GM12872 (cell line): ENCODE measurements at regions not wholly inside any gene's neighbourhood (a gene's known extent, or its start where the extent isn't known, plus 50 kb on each side); places are given as distances from the start of the nearest gene placed in this dataset.

Experiments
- TF ChIP-seq, protein P1 (sequence below): IDR thresholded peaks from 3 replicates; pipeline ENCODE4 v1.5.1; 2011; ENCODE audit warnings: low read depth, mild to moderate bottlenecking, low read length, moderate library complexity; ENCODE audit not compliant: insufficient read depth

DNA sequence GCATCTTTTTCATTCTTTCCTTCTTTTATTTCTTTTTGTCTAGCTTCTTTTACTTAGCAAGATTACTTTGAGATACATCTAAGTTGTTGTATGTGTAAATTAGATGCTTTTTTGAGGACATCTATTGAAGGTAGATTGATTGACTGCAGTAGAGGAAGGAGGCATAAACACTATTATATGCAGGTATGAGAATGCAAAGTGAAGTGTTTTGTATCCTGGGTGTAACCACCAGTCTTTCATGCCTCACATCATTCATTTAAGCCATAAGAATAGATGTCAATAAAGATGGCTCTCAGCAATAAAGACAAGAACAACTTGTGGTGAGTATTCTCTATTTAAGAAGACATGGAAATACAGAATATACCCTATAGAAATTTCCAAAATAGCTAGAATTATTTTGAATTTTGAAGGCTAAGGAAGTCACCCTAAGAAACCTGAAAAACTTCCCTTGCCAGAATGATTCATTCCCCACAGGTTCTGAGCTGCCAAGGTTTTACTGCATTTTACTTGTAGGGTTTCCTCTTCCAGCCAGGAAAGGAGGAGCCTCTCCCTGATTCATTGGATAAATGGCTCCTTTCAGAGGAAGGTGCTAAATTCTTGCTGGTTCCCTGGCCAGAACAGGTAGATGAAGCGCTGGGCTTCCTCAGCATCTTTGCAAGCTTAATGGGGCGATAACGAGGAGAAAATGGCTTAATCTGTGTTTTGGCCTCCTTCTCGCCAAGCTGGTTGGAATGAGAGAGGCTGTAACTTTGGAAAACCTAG lies 279.8 kb upstream of the SLC14A2 start:
- TF ChIP-seq, protein P1, sequence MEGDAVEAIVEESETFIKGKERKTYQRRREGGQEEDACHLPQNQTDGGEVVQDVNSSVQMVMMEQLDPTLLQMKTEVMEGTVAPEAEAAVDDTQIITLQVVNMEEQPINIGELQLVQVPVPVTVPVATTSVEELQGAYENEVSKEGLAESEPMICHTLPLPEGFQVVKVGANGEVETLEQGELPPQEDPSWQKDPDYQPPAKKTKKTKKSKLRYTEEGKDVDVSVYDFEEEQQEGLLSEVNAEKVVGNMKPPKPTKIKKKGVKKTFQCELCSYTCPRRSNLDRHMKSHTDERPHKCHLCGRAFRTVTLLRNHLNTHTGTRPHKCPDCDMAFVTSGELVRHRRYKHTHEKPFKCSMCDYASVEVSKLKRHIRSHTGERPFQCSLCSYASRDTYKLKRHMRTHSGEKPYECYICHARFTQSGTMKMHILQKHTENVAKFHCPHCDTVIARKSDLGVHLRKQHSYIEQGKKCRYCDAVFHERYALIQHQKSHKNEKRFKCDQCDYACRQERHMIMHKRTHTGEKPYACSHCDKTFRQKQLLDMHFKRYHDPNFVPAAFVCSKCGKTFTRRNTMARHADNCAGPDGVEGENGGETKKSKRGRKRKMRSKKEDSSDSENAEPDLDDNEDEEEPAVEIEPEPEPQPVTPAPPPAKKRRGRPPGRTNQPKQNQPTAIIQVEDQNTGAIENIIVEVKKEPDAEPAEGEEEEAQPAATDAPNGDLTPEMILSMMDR, result no peak

DNA sequence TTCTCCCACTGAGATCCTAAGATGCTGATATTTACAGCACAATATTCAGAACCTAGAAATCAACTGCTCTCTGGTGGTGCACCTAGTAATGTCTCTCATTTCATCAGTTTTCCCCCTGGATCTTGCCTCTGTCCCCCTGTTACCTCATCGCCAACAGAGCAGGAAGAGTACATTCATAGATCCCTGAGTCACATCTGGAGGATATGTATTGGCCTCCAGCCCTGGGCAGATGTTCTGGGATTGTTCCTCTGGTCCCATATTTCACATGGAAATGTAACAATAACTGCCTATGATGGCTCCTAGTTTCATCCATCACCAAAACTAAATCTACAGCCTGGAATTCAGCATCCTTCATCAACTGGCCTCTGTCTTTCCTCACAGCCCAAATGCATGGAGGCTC lies 278.8 kb upstream of the SLC14A2 start:
- TF ChIP-seq, protein P1, result no peak

DNA sequence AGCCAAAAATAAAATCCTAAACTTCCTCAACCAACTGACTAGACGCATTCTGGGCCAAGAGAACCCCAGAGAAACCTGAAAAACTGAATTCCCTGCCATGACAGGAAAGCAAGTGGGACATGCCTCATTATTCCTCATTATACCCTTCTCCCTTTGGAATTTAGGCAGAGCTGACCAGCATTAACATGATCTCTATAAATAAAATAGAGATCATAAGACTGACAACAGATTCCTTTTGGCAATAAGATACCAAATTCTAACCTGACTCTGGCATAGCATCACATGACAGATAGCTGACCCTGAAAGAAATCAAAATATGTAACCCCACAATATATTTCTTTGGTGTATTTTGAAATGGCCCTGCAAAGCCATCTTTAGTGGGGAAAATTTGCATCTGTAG lies 277.8 kb upstream of the SLC14A2 start:
- TF ChIP-seq, protein P1, result no peak

DNA sequence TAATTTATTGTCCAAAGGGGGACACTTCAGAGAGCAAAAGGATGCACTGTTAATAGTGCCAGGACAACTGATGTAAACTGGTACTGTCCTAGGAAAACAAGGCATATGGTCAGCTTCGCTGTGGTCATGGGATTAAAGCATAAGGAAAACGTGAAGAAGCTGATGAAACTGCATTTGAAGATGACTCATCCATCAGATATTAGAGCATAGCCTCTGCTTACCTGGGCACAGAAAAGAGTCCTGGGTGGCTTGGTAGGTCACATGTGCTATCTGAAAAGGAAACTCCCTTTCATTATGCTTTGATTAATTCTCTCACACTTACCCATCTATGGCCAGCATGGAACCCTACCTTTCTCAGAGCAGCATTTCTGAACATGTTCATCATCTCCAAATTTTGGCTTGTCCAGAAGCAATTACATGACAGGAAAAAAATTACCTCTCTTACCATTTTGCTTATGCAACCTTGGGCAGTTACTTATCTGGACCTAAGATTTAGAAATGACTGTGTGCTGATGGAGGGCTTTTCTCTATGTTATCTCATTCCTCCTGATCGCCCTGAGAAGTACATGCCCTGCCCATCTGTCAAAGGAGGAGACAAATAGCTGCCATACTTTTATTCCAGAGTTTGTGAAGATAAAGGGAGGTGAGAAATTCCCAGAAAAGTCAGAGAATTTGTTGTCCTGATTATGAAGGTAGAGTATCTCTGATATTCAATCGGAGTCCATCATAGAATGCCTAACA lies 275.3 kb upstream of the SLC14A2 start:
- TF ChIP-seq, protein P1, result no peak

DNA sequence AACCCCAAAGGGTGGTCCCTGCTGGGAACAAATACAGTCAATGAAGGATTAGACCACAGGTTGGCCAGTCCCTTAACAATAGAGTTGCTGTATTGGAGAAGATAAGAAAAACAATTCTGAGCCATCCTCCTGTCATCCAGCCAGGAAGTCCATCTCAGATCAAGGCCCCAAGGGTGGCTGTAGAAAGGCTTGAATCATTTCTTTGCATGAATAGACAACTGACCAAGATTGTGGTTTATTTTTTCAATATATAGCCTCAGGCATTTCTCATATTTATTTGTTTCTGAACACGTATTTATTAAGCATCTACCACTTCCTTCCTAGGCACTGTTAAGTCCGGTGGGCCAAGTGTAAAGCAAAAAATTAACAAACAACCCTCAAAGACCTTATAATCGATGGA lies 274.4 kb upstream of the SLC14A2 start:
- TF ChIP-seq, protein P1, result no peak

DNA sequence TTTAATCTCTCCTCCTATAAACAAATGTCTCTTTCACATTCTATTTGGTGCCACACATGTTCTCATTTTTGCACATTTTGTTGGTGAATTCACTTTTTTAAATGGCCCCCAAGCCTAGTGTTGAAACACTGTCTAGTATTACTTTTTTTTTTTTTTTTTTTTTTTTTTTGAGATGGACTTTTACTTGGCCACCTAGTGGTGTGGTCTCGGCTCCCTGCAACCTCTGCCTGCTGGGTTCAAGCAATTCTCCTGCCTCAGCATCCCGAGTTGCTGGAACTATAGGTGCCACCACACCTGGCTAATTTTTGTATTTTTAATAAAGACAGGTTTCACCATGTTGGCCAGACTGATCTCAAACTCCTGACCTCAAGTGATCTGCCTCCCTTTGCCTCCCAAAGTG lies 273.8 kb upstream of the SLC14A2 start:
- TF ChIP-seq, protein P1, result 0 out of 3 replicates have a peak, but pooled peaks have one; percentile 9

DNA sequence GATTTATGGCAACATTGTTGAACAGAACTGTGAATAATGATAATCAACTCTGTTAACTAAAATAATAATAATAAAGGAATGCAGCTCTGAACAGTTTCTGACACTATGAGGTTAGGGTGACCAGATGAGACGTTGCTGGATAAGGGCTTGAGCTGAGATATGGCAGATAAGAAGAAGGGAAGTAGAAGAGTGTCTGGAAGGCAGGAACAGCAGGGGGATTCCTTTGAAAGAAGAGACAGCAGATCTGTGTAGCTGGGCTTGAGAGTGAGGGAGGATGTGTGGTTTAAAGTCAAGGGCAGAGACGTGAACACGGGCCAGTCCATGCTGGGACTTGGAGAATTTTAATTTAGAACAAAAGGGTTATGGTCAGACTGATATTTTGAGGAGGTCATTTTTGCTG lies 273.1 kb upstream of the SLC14A2 start:
- TF ChIP-seq, protein P1, result no peak
